K562 (cell line): ENCODE measurements at regions not wholly inside any gene's neighbourhood (a gene's known extent, or its start where the extent isn't known, plus 50 kb on each side); places are given as distances from the start of the nearest gene placed in this dataset.

Source experiments
- ATAC-seq: fragments of 200-7000 bp; cut with Tn5 transposase; 3 replicates; pipeline ENCODE4 v1.9.1; 2020; ENCODE audit warnings: moderate library complexity
- BruUV-seq: library from RNA; stranded (reverse); fragments of 400-500 nt; replicated peaks from 2 replicates; lab custom pipeline; 2021; lab: Mats Ljungman, UMichigan
- CTCF ChIA-PET: fragments of 300-600 bp; formaldehyde crosslinking; extraction: SDS; loops from one replicate; lab custom pipeline; 2021; ENCODE audit warnings: low intra/inter-chr PET ratio; lab: Yijun Ruan, JAX
- POLR2A ChIA-PET: fragments of 300-600, 350-650 bp; sonication (Branson Sonifier 250); formaldehyde crosslinking; extraction: SDS; loops from one replicate; lab custom pipeline; 2021; ENCODE audit warnings: antibody characterized with exemption, inconsistent platforms; lab: Yijun Ruan, JAX
- DNase-seq, 4 experiments: peaks; one replicate each; pipeline versions ENCODE4 v3.0.0 to v3.0.0-alpha.2; 2011 to 2018; ENCODE audit warnings: low spot score in 3 of 4, mixed read lengths in 3 of 4; ENCODE audit errors: extremely low read depth in 1 of 4
- FAIRE-seq: peaks from 2 replicates; lab custom pipeline; 2011; peaks lifted over from hg19 to GRCh38; lab: Jason Lieb, UNC
- H2AFZ ChIP-seq: 2 replicates; pipeline ENCODE4 v1.6.0; 2011; ENCODE audit warnings: low read depth, low read length, control low read depth, inconsistent platforms
- H3K27ac ChIP-seq: fragments of 200-600 bp; 3 replicates; pipeline ENCODE4 v1.8.0; 2011; ENCODE audit warnings: low read depth, mild to moderate bottlenecking, control low read depth, inconsistent platforms, low read length, moderate library complexity, mixed read lengths; ENCODE audit errors: extremely low read depth
- H3K27me3 ChIP-seq, 2 experiments: fragments of 300-600 bp in 1 of 2; 2 replicates in 1 of 2; 3 replicates in 1 of 2; pipeline versions ENCODE4 v1.6.0 to v1.8.0; 2011; ENCODE audit warnings: inconsistent platforms in 2 of 2, low read length in 2 of 2, mild to moderate bottlenecking in 1 of 2, mixed read lengths in 1 of 2, moderate library complexity in 1 of 2; ENCODE audit not compliant: control insufficient read depth in 2 of 2, insufficient read depth in 2 of 2
- H3K36me3 ChIP-seq: fragments of 300-600 bp; 3 replicates; pipeline ENCODE4 v1.8.0; 2011; ENCODE audit warnings: mild to moderate bottlenecking, low read length, inconsistent platforms; ENCODE audit not compliant: control insufficient read depth, insufficient read depth
- H3K4me1 ChIP-seq, 2 experiments: fragments of 200-600 bp in 1 of 2; replicated peaks in 1 of 2; 2 replicates in 1 of 2; 3 replicates in 1 of 2; pipeline versions ENCODE4 v1.5.1 to v1.8.0; 2011; ENCODE audit warnings: inconsistent platforms in 2 of 2, low read length in 2 of 2, mild to moderate bottlenecking in 1 of 2, mixed read lengths in 1 of 2, moderate library complexity in 1 of 2; ENCODE audit not compliant: control insufficient read depth in 2 of 2, insufficient read depth in 2 of 2
- H3K4me2 ChIP-seq: 2 replicates; pipeline ENCODE4 v1.6.1; 2011; ENCODE audit warnings: low read length, control low read depth, inconsistent platforms, mixed read lengths; ENCODE audit not compliant: insufficient read depth
- H3K4me3 ChIP-seq: fragments of 200-600 bp; sonication (generic), shearing (Covaris generic); 2 replicates; pipeline ENCODE4 v1.5.1; 2016; ENCODE audit warnings: control low read depth, inconsistent platforms
- H3K79me2 ChIP-seq: fragments of 200-600 bp; 3 replicates; pipeline ENCODE4 v1.8.0; 2011; ENCODE audit warnings: low read length, inconsistent platforms; ENCODE audit not compliant: control insufficient read depth, insufficient read depth
- H3K9ac ChIP-seq, 2 experiments: 2 replicates each; pipeline versions ENCODE4 v1.6.0 to v1.6.1; 2011; ENCODE audit warnings: low read depth in 2 of 2, low read length in 2 of 2, control low read depth in 1 of 2, inconsistent platforms in 1 of 2, mild to moderate bottlenecking in 1 of 2, mixed read lengths in 1 of 2; ENCODE audit not compliant: insufficient read depth in 1 of 2
- H3K9me1 ChIP-seq: one replicate; pipeline ENCODE4 v1.6.0; 2011; ENCODE audit warnings: inconsistent platforms, mild to moderate bottlenecking, low read length, moderate library complexity; ENCODE audit not compliant: control insufficient read depth, insufficient read depth
- H3K9me3 ChIP-seq: replicated peaks from 2 replicates; pipeline ENCODE4 v1.5.1; 2011; ENCODE audit warnings: low read depth, low read length, inconsistent platforms; ENCODE audit not compliant: control insufficient read depth, insufficient read depth
- H4K20me1 ChIP-seq: replicated peaks from 2 replicates; pipeline ENCODE4 v1.6.1; 2011; ENCODE audit warnings: low read length, inconsistent platforms, mixed read lengths; ENCODE audit not compliant: control insufficient read depth, insufficient read depth
- ESRRB ChIP-seq: fragments of 250-450 bp; sonication (Bioruptor Pico); IDR thresholded peaks from 2 replicates; pipeline ENCODE4 v1.5.0; 2020; ENCODE audit warnings: mild to moderate bottlenecking, moderate library complexity, borderline replicate concordance
- HCFC1 ChIP-seq: IDR thresholded peaks from 2 replicates; pipeline ENCODE4 v1.6.1; 2012; ENCODE audit warnings: low read depth, low read length, improper control_type of control experiment
- HDAC8 ChIP-seq: fragments of 450-650 bp; IDR thresholded peaks from 2 replicates; pipeline ENCODE4 v1.6.1; 2016; ENCODE audit warnings: mild to moderate bottlenecking, missing genetic modification characterization, moderate library complexity, missing compliant biosample characterization
- HLTF ChIP-seq: fragments of 450-650 bp; IDR thresholded peaks from 2 replicates; pipeline ENCODE4 v1.6.1; 2016
- KLF13 ChIP-seq: fragments of 450-650 bp; IDR thresholded peaks from 2 replicates; pipeline ENCODE4 v1.6.1; 2016; ENCODE audit warnings: missing genetic modification characterization, low read depth, mild to moderate bottlenecking, missing compliant biosample characterization, moderate library complexity, borderline replicate concordance
- NFRKB ChIP-seq: fragments of 450-650 bp; IDR thresholded peaks from 2 replicates; pipeline ENCODE4 v1.6.1; 2016; ENCODE audit warnings: low read depth
- POLR3A ChIP-seq: IDR thresholded peaks from 2 replicates; pipeline ENCODE4 v1.6.1; 2011; ENCODE audit warnings: borderline replicate concordance, mild to moderate bottlenecking, moderate library complexity; ENCODE audit not compliant: insufficient read length, insufficient read depth; ENCODE audit errors: extremely low read depth
- PTBP1 ChIP-seq: fragments of 200-400 bp; formaldehyde crosslinking; IDR thresholded peaks from 2 replicates; pipeline ENCODE4 v1.6.1; 2017; ENCODE audit warnings: low read depth, low read length
- RBBP5 ChIP-seq: fragments of 200-600 bp; sonication (generic); IDR thresholded peaks from 2 replicates; pipeline ENCODE4 v1.6.1; 2012; ENCODE audit warnings: borderline replicate concordance, mild to moderate bottlenecking, low read length, control low read depth, inconsistent platforms; ENCODE audit not compliant: insufficient read depth, poor library complexity, severe bottlenecking
- RBM25 ChIP-seq: fragments of 200-400 bp; formaldehyde crosslinking; IDR thresholded peaks from 2 replicates; pipeline ENCODE4 v1.6.1; 2018; ENCODE audit warnings: low read length, low read depth, moderate library complexity; ENCODE audit not compliant: severe bottlenecking
- TBP ChIP-seq: optimal IDR thresholded peaks from 2 replicates; pipeline ENCODE3; 2011; ENCODE audit warnings: low read depth, low read length, improper control_type of control experiment
- TEAD4 ChIP-seq, 2 experiments: sonication (generic) in 1 of 2; formaldehyde crosslinking in 1 of 2; IDR thresholded peaks; 2 replicates each; pipeline versions ENCODE4 v1.6.1 to v1.8.0; 2012 to 2022; ENCODE audit warnings: borderline replicate concordance in 1 of 2, inconsistent platforms in 1 of 2, low read length in 1 of 2, mild to moderate bottlenecking in 1 of 2, missing genetic modification reagents in 1 of 2
- ZBED1 ChIP-seq: IDR thresholded peaks from 2 replicates; pipeline ENCODE4 v1.6.1; 2014
- ZNF584 ChIP-seq: fragments of 200-800 bp; sonication (Bioruptor generic); IDR thresholded peaks from 2 replicates; pipeline ENCODE4 v1.6.1; 2016; ENCODE audit warnings: low read depth, mild to moderate bottlenecking, missing genetic modification characterization, missing compliant biosample characterization
- ZNF75A ChIP-seq: fragments of 450-650 bp; formaldehyde crosslinking; IDR thresholded peaks from 2 replicates; pipeline ENCODE4 v1.4.0; 2020; ENCODE audit warnings: mild to moderate bottlenecking
- WGBS: fragments of 100-300 bp; shearing (Covaris generic); methylation state at CpG from one replicate; pipeline ENCODE4 v1.1.6; 2016; ENCODE audit warnings: low coverage, mixed read lengths; ENCODE audit not compliant: insufficient coverage; ENCODE audit errors: missing lambda C conversion rate; 5-methylcytosine and 5-hydroxymethylcytosine counted together
- in situ Hi-C: fragments of 300-500 bp; cut with MboI; formaldehyde crosslinking; loops from 4 replicates; pipeline ENCODE4 v1.15.0; 2018; ENCODE audit warnings: inconsistent platforms, mixed read lengths
- intact Hi-C: fragments of 100-400 bp; cut with micrococcal nuclease; formaldehyde crosslinking; loops from 2 replicates; pipeline ENCODE4 v1.14.2; 2022
- TF ChIP-seq, protein P1 (sequence below): fragments of 450-650 bp; formaldehyde crosslinking; IDR thresholded peaks from 2 replicates; pipeline ENCODE4 v1.4.0; 2020; ENCODE audit warnings: mild to moderate bottlenecking
- TF ChIP-seq, protein P2 (sequence below): sonication (generic); formaldehyde crosslinking; IDR thresholded peaks from 2 replicates; pipeline ENCODE4 v1.8.0; 2022; ENCODE audit warnings: missing genetic modification reagents, mild to moderate bottlenecking, borderline replicate concordance
- TF ChIP-seq, protein P3 (sequence below): sonication (generic); formaldehyde crosslinking; IDR thresholded peaks from 2 replicates; pipeline ENCODE4 v1.8.0; 2022; ENCODE audit warnings: missing genetic modification reagents, mild to moderate bottlenecking, borderline replicate concordance

DNA sequence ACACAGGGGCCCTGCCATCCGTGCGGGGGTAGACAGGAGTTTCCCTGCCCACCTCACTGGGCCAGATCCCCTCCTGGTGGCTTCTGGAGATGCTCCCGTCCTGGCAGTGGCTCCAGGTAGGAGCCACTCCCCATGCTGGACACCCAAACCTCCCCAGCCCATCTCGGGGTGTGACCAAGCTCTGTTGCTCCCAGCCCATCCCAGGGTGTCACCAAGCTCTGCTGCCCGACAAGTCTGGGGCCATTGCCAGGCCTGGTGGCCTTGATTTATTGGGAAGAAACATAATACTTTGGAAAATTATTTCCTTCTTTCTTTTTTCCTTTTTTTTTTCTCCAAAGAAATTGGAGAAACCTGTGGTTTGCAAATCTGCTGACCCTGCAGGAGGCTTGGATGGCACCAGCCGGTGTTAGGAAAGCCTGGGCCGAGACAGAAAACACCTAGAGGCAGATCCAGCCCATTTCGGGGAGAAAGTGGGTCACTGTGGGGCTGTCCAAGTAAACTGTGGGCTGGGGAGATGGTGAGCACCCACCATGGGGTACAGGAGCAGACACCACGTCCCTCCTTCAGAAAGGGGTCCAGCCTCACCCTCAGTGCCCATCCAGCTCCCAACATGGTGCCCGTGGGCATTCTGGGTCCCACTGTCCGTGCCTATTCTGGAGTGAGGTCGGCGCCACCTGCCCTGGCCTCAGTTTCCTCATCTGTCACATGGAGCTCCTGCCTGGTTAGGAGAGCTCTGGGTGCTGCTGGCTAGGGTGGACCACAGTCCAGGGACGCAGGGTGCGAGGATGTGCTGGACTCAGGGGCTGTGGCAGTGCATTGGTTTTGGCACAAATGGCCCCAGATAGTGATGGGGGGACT lies 59.4 kb upstream of the ADRA2C start:
- 0% methylated on average over 15 of the region's 15 CpGs for WGBS
- in situ Hi-C loops, result no loop called here
- TF ChIP-seq, protein P1, sequence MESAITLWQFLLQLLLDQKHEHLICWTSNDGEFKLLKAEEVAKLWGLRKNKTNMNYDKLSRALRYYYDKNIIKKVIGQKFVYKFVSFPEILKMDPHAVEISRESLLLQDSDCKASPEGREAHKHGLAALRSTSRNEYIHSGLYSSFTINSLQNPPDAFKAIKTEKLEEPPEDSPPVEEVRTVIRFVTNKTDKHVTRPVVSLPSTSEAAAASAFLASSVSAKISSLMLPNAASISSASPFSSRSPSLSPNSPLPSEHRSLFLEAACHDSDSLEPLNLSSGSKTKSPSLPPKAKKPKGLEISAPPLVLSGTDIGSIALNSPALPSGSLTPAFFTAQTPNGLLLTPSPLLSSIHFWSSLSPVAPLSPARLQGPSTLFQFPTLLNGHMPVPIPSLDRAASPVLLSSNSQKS (CRISPR knock-in tag), result no peak
- TF ChIP-seq ZNF584 (CRISPR knock-in tag) (no peak), ZNF75A (CRISPR knock-in tag) (no peak), HDAC8 (tag) (no peak), HCFC1 (no peak), KLF13 (tag) (no peak), TEAD4 (IDR thresholded peaks at IDR 0.05; ENCODE audit: low read length) (no peak), TEAD4 (CRISPR knock-in tag; IDR thresholded peaks at IDR 0.05; ENCODE audit: borderline replicate concordance) (no peak), NFRKB (no peak), HLTF (no peak), RBBP5 (no peak), TBP (no peak), ESRRB (no peak), PTBP1 (no peak), ZBED1 (no peak), RBM25 (no peak), POLR3A (no peak)
- TF ChIP-seq, protein P2, sequence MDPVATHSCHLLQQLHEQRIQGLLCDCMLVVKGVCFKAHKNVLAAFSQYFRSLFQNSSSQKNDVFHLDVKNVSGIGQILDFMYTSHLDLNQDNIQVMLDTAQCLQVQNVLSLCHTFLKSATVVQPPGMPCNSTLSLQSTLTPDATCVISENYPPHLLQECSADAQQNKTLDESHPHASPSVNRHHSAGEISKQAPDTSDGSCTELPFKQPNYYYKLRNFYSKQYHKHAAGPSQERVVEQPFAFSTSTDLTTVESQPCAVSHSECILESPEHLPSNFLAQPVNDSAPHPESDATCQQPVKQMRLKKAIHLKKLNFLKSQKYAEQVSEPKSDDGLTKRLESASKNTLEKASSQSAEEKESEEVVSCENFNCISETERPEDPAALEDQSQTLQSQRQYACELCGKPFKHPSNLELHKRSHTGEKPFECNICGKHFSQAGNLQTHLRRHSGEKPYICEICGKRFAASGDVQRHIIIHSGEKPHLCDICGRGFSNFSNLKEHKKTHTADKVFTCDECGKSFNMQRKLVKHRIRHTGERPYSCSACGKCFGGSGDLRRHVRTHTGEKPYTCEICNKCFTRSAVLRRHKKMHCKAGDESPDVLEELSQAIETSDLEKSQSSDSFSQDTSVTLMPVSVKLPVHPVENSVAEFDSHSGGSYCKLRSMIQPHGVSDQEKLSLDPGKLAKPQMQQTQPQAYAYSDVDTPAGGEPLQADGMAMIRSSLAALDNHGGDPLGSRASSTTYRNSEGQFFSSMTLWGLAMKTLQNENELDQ (CRISPR knock-in tag), result no peak
- TF ChIP-seq, protein P3, sequence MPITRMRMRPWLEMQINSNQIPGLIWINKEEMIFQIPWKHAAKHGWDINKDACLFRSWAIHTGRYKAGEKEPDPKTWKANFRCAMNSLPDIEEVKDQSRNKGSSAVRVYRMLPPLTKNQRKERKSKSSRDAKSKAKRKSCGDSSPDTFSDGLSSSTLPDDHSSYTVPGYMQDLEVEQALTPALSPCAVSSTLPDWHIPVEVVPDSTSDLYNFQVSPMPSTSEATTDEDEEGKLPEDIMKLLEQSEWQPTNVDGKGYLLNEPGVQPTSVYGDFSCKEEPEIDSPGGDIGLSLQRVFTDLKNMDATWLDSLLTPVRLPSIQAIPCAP (CRISPR knock-in tag), result no peak

More for the DNA sequence above, 59.4 kb upstream of the ADRA2C start:
- no peak for FAIRE-seq
- Histone ChIP-seq H3K9me3 (no peaks in the 10 kb centered on the region), H3K9ac (no peak overlapping the region), H3K9me1 (no peaks in the 10 kb centered on the region), H3K4me1 (no peaks in the 10 kb centered on the region; a peak in 1 of 5 replicates), H3K27ac (no peak overlapping the region), H2AFZ (no peak overlapping the region), H3K79me2 (no peaks in the 10 kb centered on the region), H4K20me1 (peaks cover under 1% of the 10 kb centered on the region), H3K36me3 (no peaks in the 10 kb centered on the region), H3K4me2 (no peak overlapping the region), H3K4me3 (no peak overlapping the region), H3K27me3 (peaks cover 4 to 81% of the 10 kb centered on the region in 2 experiments; a peak in 4 of 5 replicates)
- intact Hi-C loops, result no loop called here
- DNase-seq, result no peak
- CTCF ChIA-PET, result no interaction called here
- BruUV-seq, result no TSS peak
- no peak for ATAC-seq
- POLR2A ChIA-PET, result interaction anchor here (0.6 to 0.8 kb wide), 2 partner anchors 24 to 41 kb away, joined by 3 to 4 read pairs; no protein-coding TSS in a partner anchor
